Hematopoietic multipotent progenitor cell (in vitro differentiated cells): ENCODE measurements at regions not wholly inside any gene's neighbourhood (a gene's known extent, or its start where the extent isn't known, plus 50 kb on each side); places are given as distances from the start of the nearest gene placed in this dataset.
A peak's percentile ranks its signal among the peaks of the same experiment; 100 is the strongest.

ENCODE experiments used
- DNase-seq, 3 donors: peaks; one replicate each; pipeline ENCODE4 v3.0.0-alpha.2; 2011 to 2015; ENCODE audit warnings: low read depth in 2 of 3, low spot score in 2 of 3

DNA sequence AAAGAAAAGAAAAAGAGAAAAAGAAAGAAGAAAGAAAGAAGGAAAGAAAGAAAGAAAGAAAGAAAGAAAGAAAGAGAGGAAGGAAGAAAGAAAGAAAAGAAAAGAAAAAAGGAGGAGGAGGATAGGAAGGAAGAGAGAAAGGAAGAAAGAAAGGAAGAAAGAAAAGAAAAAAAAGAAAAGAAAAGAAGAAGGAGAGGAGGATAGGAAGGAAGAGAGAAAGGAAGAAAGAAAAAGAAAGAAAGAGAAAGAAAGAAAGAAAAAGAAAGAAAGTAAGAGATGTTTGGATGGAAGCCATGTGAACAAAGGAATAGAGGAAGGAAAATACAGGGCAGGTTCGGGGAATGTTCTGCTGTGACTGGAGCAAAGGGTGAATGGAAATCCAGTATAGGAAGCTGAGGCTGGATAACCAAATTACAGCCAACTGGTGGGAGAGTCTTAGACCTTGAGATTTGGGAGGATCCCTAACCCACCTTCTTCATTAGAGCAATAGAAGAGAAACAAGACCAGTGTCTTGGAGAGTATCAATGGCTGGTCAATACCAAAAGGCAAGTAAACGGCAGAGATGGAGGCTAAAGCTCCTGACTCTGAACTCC, 94.9 kb downstream of the RASSF10 start:
- no peak for DNase-seq

DNA sequence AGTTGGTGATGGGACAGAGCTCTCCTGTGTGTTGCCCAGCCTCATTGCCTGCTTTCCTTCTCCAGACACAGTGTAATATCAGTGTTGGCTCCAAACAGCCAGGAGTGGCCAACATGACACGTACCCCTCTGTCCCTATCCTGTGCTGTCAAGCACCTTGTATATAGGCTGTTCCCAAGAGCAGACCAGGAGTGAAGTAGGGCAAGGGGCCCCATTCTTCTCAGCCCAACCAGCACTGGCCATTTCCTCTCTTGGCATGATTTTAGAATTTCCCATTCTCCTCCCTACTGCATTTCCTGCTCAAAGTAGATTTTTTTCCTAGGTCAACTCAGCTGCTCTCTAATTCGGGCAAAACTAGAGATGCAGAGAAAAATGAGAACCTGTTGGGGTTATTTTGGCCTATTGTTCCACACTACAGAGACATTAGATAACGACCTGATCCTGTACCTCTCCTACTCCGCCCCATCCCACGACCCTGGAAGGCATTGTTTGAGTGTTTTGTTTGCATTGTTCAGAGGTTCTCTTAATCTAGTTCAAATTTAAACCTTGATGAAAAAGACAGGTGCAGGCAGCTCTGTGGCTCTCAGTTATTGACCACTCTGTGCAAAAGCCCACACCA, 95.6 kb downstream of the RASSF10 start:
- DNase-seq, result no peak

GRCh38 chr11:13105237-13105844, 96.2 kb downstream of the RASSF10 start:
- DNase-seq, result peak in 2 of 3 donors; percentile 82 to 94

DNA sequence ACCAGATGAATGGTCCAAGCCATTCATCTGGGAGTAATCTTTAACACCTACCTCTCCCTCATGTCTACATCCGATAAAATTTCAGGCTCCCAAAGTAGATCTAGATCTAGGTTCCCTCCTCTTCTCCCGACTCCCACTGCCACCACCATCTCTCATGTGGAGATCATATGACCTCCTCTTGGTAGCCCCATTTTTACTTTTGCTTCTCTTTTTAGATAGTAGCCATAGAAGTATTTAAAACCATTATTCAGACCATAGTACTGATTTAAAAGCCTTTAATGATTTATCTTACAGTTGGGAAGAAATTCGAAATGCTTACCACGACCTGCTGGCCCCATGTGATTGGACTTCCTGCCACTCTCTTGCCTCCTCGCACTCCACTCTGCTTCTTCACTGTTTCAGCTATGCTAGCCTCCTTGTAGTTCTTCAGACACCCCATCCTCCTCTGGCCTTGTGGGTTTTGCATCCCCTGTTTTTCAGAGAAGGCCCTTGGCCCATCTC, 98.5 kb downstream of the RASSF10 start:
- DNase-seq, result peak in 1 of 3 donors; percentile 13

GRCh38 chr11:13108416-13108815, 99.3 kb downstream of the RASSF10 start:
- no peak for DNase-seq

- DNase-seq, result no peak
Measured at GRCh38 chr11:13109616-13110015, 100.5 kb downstream of the RASSF10 start.

DNA sequence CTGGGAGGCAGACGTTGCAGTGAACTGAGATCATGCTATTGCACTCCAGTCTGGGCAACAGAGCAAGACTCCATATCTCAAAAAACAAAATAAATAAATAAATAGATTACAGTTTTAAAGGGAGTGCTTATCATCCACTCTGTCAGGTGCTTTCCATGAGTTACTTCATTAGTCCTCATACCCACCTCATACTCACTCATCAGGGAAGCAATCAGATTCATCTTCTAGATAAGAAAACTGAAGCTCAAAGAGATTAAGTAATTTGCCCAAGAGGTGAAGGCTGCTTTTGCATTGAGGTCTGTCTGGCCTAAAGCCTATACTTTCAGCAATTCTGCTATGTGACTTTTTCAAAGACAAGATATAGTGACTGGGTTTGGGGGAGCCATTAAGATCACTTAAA, 101.0 kb downstream of the RASSF10 start:
- DNase-seq, result no peak

DNA sequence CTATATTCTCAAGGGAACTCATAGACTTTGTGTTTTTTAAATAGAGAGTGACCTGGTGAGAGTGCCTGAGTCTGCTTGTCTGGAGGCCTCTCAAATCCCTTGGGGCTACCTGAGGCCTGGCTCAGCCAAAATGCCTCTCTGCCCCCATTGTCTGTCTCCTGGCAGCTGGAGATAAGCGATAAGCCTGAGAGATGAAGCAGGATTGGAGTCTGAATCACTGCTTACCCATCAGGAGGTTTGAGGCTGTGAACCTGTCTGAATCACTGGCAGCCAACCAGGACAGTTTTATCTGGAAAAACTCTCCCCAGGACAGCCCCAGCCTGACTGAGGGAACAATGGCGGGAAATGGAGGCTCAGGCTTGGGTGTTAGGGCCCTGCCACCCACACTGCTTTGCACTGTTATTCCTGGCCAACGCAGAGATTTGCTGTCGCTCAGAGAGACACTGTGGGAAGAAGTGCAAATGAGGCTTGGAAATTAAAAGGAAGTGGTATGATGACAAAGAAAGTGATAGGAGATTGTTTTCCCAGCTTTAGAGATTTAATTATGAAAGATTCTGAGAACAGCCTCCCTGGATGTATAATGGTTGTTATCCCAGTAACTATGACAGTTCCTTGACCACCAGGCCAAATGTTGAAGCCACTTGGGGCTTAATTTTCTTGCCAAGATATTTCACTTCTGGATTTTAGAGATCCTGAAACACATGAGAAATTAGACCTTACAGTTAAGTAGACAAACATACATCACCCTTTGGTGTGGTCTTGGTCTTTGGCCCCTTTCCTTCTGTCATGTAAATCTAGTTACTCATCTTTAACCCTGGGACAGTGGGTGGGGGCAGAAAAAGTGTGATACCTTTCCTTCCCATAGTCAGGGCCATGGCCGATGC, 102.1 kb downstream of the RASSF10 start:
- DNase-seq, result no peak

DNA sequence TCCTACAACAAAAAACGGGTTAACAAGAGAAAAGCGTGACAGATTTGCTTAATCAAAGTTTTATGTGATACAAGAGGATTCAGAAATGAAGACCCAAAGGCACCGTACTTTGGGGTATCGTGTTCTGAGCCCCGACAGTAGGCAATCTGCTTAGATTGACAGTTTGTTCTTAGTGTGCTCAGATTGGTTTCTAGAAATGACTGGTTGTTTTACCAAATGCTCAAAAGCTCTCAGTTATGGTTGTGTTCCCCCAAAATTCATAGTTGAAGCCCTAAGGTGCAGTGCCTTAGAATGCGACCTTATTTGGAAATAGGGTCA, 102.7 kb downstream of the RASSF10 start:
- DNase-seq, result no peak

DNA sequence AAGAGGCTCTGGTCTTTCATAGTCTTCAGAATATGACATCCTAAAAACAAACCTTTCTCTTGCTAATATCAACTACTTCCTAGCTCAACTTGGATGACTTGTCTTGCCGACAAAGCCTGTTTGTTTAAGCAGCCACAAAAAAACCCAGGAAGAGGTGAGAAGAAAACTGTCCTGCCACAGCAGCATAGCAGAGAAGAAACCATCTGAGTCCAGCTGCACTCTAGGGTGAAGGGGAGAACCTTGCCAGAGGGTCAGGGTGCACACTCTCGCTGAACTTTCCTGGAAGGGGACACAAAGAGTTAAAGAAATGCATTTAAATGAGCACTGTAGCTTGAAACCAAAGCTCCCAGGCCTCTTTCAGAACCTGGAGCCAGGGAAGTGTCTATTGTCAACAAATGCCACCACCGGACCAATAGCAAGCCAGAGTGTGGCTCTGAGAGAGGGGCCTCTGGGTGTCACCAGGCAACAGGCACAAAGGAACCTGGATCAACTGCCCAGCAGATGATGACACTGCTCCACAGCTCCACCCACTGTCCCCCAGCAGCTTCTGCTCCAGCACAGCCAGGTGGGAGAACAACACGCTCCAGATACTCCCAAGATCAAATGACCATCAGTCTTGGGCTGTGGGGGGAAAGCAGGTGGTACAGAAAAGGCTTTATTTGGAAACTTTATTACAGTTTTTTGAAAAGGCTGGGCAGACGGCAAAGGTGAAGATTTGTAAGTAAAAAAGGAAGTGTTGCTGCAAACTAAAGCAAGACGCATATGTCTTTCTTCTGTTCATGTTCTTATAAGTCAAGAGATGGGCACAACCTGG, 105.7 kb downstream of the RASSF10 start:
- DNase-seq, result peak in 2 of 3 donors; percentile 26 to 32

DNA sequence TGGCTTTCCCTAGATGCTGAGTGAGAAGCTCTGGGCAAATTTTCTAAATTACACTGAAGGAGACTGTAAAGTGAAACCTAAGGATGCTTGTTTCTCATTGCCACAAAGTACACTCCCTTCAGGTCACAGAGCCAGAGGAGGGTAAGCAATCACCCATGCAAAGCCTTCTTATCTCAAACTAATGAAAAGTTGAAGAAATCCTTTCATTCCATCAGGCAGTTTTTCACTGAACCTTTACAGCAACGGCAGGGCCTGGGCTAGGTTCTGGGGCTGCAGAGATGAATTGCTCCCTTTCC, 106.2 kb downstream of the RASSF10 start:
- DNase-seq, result no peak

DNA sequence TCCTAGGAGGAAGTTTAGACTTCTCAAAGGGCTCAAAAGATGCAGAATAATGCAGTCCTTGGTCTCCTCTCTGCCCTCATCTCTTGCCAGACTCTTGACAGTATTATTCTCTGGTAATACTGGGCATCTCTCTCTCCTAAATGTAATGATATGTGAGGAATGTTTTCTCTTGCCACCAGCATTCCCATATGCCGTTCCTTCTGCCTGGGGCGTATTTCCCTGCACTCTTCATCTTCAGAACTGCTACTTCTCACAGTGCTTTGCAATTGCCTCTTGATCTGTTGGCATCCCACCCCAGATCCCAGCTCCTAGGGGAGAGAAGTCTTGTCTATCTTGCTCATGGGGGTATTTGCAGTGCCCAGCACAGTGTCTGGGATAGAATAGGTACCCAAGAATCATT, 107.4 kb downstream of the RASSF10 start:
- no peak for DNase-seq

DNA sequence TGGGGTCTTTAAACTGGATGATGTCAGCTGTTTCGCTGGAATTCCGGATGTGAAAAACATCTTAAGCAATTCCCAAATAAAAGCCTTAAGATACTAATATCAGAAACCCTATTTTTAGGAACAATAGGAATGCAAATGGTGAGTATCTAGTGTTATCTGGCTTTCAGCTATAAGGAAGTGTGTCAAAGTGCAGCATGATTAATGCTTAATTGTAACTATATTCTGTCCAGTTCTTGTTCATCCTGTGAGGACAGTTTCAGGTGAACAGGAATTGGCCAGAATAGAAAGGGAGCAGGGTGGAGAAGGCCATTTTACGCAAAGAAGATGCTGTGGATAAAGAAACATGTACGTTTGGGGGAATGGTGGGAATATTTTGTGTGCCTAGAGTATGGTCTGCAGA, 108.2 kb downstream of the RASSF10 start:
- DNase-seq, result no peak

GRCh38 chr11:13118194-13118593, 109.1 kb downstream of the RASSF10 start:
- no peak for DNase-seq

DNA sequence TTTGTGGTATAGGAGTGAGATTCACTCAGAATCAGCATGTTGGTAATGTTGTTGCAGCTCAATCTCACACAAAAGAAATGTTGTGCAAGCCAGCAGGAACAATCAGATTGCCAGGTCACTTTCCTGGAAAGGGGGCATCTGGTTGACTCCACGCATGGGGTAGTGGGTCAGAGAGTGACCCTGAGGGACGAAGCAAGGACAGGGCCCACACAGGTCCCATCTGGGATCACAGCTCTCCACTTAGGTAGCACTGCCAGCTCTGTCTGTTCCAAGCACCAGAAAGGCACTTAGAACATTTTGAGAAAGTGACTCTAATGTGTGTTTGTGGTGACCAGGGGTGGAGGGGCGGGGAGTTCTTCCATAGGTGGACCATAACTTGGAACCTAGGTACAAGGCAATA, 109.5 kb downstream of the RASSF10 start:
- DNase-seq, result no peak

DNA sequence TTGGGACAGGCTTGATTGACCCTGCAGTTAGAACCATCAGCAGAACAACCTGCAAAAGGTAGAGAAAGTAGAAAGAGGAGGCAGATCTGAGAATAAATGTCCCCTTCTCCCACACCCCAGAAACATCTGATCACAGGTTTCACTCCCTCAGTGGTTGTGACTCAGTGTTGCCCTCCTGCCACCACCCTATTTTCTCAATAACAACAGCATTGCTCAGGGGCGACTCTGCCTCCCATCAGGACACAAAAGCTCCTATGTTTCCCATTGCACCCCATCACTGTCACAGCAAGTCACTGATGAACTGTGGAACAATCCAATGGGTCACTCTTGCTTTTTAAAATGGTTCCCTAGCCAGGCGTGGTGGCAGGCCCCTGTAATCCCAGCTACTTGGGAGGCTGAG, 110.2 kb downstream of the RASSF10 start:
- DNase-seq, result no peak

- DNase-seq, result no peak
Measured at GRCh38 chr11:13119941-13120520, 110.9 kb downstream of the RASSF10 start.

- DNase-seq, result no peak
Measured at GRCh38 chr11:13120691-13121090, 111.6 kb downstream of the RASSF10 start.

DNA sequence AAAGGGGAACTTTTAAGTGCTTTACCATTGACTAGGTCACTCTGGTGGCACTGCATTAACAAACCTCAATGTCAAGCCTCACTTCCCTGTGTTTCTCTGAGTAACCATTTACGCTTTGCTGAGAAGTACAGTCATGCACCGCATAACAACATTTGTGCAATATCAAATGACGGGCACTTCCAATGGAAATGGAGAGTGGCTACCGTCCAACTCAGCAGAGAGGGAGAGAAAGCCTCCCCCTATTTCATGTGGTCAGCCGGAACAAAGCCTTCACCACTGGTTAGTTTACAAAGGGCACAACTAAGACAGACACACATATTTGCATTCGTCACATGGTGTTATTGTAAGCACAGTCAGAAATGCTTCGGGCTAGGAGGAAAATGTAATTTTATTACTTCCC, 117.3 kb downstream of the RASSF10 start:
- DNase-seq, result no peak

DNA sequence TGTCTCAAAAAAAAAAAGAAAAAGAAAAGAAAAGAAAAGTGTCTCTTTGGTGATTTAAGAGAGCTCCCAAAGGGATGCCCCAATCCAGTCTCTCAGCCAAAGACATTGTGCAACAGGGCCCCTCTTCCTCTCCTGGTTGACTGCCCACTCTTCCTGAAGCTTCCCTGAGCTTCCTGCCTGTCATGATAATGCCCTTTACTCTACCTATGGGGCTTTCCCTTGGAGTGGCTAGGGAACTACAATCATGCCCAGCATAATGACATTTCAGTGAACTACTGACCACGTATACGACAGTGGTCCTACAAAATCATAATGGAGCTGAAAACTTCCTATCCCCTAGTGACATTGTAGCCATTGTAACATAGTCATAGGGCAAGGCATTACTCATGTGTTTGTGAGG, 118.0 kb downstream of the RASSF10 start:
- no peak for DNase-seq
